ENCODE measurements at regions not wholly inside any gene's neighbourhood (a gene's known extent, or its start where the extent isn't known, plus 50 kb on each side); places are given as distances from the start of the nearest gene placed in this dataset.
"Not testable (repeated sequence)": the region's sequence is repeated elsewhere in the genome, so short reads cannot be mapped to it uniquely, and the experiment has no call there.

DNA sequence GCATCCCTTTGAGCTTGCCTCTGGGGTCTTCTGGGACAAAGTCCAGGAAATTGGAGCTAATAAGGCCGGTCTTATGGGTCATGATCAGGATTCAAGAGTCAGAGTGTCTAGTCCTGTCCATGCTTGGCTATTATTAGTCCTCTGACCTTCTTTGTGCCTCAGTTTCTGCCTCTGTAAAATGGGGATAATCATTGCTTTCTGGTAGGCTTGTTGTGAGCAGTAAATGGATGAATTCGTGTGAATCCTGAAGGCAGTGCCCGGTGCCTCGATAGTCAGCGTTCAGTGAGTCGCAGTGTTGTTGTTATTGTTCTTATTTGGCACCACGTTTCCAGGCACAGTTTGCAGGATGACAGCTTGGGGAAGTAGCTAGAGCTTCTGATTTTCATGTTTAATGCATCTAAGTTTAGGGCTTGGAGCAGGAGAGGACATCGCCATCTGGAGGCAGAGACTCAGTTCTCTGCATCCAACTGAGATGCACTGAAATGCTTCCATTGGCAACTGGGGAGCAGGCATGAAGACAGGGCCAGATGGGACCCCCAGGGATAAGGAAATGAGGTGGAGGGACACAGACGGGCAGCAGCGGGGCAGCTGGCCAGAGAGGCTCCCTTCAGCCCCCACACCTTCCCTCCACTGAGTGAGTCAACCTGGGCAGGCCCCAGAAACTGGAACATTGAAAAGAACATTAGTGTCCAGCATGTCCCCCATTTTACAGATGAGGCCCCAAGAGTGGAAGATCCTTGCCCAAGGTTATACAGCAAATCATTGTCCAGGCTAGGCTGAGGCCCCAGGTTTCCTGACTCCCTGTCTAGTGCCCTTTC, 160.3 kb downstream of the PTPRU start:
- no peak for DNase-seq

DNA sequence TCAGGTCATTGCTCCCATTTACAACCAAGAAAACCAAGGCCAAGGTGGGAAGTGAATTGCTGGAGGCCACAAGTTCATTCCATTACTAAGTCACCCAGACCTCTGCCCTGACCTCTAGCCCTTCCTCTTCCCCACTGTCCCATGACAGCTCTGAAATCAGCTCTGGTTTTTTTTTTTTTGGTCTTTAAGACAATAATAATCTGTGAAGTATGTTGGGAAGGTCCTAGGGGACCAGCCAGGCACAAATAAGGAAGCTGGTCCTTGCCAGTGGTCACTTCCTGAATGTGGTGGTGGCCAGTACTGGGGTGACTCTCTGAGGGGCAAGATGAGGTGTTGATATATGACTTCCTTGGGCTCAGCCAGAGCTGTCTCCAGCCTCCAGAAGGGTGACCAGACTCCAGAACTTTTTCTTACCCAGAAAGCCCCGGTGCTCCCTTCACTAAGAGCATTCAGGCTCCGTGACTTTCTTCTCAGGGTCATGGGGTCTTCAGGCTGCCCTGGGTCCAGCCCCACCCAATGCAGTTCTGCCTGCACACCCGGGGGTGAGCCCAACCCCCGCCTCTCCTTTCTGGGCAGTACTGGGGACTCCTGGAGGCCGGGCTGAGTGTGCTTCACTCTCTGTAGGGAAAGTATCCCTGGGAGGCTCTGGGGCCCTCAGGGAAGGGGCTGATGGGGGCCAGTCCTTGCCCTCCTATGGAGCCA, 159.6 kb downstream of the PTPRU start:
- no peak for DNase-seq

DNA sequence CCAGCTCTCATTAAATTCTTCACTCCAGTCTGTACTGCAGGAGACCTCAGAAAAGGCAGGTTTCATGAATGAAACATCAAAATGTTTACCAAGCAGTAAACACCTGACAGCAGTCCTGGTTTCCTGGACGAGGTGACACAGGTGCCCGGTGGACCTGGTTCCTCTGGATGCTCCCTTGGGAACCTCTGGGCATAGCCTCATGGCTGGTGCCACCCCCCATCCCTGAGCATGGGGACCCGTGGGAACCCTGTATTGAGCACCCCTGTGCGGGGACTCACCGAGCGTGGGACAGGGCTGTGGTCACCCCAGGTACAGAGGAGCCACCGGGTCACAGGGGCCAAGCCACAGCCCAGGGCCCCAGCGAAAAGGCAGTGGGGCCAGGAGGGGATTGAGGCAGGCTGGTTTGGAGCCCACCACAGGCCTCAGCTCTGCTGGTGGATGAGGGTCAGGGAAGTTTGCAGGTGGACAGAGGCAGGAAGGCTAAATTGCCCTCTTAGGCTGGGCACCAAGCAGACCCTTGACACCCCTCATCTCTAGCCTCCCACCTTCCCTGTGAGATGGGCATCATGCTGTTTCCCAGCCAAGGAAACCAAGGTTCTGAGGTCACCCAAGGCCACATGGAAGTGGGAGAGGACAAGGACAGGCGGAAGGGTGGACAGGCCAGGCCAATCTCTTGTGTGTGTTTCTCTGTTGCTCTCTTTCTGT, 158.4 kb downstream of the PTPRU start:
- no peak for DNase-seq

DNA sequence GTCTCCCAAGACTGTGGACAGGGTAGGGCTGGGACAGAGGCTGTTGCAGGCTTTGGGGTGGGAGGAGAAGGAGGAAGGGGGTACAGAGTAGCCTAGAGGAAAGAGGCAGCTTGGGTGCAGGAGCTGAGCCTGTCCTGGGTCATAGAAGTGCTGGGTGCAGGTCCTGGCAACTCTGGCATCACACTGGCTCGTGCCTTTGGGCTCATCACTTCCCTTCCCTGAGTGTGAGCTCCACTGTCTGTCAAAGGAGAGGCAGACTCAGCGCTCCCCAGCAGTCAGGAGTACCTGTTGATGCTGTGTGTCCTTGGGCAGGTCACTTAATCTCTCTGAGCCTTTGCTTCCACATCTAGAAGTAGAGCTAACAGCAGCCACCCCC, 157.1 kb downstream of the PTPRU start:
- DNase-seq: no peak

DNA sequence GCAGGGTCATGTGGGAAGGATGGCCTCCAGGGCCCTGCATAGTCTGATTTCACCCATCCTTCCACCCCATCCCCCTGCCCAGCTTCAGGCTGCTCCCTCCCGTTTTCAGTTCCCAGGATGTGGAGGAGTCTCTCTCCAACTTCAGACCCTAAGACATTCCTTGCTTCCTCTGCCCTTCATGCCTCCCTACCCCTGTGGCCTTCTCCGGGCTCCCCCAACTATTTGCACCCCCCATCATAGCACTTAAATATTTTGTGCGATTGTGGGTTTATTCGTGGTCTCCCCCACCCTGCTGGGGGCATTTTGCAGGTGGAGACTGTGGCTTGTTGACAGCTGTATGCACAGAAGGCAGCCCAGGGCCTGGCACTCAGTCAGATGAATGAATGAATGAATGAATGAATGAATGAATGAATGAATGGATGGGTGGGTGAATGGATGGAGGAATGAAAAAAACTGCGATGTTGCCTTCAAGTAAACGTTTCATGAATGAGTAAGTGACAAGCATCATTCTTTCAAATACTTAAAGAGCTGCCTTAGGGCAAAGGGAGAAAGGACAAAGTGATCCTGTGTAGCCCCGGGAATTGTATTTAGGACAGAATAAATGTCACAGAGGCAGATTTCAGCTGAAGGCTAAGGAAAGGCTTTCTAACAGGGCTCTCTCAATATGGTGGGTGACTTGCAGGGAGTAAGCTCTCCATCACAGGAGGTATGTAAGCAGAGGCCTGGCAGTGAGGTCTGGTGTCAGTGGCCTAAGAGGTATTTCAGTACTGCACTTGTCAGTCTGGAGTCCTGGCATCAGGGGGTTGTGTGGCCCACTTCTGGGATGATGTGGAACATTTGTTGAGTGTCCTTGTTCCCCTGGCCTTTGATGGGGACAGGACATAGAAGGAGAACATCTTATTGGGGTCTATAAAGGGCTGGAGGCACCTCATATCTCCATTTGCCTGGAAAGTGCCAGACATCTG, 156.4 kb downstream of the PTPRU start:
- no peak for DNase-seq

DNA sequence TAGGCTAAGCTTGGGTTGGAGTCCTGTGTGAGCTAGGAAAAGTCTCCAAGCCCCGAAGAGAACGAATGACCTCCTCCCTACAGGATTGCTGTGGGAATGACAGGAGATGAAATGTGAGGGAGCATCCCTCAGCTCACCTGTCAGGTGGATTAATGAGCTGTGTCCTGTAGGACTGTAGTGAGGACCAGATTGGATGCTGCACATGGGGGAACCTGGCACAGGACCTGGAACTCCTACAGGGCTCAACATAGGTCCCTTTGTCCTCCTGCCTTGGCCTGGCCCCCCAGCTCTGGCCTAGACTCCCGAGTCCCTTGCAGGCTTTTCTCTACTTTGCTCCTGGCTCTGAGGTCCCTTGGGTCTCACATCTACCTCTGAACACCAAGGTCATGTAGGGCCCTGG, 155.7 kb downstream of the PTPRU start:
- DNase-seq: no peak

DNA sequence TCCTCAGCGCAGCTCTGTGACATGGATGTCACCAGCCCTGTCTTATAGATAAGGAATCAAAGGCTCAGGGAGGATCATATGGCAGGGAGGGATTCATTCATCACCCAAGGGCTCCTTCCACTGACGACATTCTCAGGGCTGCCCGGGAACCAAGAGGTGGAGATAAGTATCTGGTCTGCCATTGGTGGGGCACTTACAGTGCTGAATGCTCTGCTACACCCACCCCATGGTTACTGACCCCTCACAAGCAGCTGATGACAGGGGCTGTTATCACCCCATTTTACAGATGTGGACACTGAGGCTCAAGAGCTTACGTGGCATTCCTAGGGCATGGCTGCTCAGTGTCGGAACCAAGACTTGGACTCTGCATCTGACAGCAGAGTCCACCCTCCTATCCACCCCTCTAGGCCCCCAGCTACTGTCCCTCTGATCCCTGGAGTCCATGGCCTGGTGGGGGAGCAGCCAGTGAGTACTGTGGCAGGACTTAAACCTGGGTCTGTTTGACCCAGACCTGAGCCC, 155.1 kb downstream of the PTPRU start:
- no peak for DNase-seq

DNA sequence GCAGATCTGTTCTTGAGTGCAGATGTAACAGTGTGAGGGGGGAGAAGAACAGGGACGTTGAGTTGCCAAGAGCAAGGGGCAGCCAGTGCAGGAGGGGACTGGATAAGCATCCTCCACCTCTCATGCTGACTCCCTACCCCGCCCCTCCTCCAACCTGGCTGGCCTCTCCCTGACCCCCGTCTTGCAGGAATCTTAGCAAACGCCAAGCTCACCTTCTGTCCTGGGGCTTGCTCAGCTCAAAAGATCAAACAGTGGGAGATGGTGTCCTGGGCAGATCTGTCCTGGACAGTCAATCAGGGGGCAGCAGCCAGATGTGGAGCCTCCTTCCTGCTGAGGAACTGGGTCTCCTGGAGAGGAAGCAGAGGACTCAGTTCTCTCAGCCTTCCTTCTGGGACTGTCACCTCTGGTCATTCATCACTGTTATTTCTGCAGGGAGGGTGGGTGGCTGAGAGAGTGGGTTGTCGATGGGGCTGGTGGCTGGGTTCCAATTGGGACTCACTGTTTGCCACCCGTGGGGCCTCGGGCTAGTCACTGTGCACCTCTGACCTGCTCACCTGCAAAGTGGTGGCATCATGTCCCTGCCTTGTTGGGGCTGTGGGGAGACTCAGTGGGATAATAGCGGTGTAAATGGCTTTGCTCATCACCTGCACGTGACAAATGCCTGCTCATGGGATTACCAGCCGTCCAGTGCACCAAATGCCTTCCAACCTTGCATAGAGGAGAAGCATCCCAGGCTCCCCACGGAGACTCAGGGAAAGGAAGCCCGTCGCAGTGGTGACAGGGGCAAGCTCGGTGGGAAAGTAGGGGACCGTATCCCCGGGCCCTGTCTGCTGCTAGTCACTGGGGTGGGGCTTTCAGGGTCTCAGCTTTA, 154.4 kb downstream of the PTPRU start:
- no peak for DNase-seq

DNA sequence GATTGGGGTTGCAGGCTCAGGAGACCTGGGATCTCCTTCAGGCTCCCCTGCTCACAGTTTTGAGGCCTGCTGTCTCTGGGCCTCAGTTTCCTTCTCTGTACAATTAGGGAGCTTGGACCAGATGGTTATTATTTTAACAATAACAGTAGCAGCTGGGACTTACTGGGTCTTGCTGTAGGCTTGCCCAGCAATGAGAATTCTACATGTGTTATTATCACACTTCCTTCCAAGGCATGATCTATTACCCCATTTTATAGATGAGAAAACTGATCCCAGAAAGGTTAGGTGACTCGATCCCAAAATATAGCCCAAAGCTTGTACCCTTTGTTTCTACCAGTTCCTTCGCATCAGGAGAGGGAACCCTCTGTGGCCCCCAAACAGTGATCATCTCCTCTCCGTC, 153.8 kb downstream of the PTPRU start:
- DNase-seq: no peak

DNA sequence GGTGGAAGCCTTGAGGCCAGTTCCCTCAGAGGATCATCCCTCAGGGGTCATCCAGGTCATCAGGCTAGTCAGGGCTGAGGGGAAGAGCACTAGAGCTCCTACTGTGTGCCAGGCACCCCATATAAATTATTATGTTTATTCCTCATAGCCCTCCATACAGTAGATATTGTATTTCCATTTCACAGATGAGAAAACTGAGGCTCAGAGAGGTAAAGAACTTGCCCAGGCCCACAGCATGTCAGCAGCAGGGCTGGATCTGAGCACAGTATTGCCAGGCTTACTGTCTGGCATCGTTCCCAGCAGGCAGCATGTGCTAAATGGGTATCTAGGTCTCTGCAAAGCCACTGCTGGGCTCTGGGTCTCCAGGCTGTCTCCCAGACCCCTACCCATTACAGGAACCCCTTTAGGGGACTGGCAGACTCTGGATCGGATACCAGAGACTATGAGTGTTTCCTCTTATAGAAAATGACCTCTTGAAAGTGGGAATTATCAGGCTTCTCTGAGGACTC, 153.3 kb downstream of the PTPRU start:
- no peak for DNase-seq

DNA sequence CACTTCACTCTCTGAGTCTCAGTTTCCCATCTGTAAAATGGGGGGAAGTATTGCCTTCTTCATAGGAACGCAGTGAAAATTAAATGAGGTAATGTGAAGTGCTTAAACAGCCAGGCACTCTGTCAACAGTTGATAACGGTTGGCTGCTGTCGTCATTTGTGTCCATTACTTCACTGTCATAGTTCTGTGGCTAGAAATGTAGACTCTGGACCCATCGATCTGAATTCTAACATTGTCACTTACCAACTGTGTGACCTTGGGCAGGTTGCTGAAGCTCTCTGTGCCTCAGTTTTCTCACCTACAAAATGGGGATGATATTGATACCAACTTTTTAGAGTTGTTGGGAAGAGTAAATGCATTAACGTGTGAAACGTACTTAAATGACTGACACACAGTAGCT, 152.6 kb downstream of the PTPRU start:
- DNase-seq: no peak

DNA sequence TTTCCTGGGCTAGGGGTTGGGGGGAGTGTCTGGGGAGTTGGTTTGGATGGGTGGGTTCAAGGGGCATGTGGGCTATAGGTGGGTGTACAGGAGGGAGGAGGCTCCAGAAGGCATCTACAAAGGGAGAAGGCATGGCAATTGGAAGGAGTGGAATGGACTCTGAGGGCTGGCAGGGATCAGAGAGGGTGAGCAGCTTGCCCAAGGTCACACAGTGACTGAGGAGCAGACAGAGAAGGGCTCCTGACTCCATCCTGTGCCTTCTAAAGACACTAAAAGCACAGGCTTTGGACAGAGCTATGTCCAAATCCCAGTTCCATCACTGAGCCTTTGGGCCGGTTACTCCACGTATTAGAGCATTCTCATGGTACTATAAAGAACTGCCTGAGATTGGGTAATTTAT, 151.8 kb downstream of the PTPRU start:
- no peak for DNase-seq

DNA sequence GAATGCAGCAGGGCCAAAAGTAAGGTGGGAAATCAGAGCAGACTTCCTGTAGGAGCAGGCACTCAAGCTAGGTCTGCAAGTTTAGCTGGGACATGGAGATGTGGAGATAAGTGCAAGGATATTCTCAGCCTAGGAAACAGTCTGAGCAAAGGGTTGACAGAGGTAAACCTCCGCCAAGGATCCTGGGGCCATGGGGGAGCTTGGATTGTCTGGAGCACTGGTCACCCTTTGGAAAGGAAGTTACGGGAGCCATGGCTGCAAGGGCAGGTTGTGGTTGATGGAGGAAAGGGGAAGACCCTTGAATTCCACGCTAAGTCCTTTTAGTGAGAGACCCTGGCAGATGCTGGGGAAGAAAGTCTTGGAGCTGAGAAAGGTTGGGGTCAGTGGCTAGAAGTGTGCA, 150.9 kb downstream of the PTPRU start:
- no peak for DNase-seq

DNA sequence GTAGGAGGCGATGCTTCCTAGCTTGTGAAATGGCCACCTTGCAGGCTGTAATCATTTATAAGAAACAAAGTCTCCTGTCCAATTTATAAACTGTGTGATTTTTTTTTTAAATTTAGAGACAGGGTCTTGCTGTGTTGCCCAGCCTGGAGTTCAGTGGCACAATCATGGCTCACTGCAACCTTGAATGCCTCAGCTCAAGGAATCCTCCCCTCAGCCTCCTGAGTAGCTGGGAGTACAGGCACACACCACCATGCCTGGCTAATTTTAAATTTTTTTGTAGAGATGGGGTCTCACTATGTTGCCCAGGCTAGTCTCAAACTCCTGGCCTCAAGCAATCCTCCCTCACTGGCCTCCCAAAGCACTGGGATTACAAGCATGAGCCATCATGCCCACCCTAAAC, 150.1 kb downstream of the PTPRU start:
- not testable (repeated sequence) for DNase-seq

DNA sequence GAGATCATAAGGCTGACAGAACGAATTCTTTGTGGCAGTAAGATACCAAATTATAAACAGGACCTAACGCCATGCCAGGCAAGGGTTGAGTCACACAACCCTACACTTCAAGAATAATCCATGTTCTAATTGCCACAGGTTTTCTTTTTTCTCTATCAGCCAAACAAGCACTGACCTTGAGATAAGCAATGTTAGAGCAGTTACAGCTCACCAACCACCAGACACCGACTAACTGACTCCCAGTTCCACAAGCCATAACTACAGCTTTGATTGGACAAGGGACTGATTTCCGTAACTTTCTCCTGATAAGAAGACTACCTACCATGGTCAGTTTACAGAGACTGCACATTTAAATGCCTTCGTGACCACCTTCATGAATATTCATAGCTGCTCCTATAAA, 149.6 kb downstream of the PTPRU start:
- no peak for DNase-seq

DNA sequence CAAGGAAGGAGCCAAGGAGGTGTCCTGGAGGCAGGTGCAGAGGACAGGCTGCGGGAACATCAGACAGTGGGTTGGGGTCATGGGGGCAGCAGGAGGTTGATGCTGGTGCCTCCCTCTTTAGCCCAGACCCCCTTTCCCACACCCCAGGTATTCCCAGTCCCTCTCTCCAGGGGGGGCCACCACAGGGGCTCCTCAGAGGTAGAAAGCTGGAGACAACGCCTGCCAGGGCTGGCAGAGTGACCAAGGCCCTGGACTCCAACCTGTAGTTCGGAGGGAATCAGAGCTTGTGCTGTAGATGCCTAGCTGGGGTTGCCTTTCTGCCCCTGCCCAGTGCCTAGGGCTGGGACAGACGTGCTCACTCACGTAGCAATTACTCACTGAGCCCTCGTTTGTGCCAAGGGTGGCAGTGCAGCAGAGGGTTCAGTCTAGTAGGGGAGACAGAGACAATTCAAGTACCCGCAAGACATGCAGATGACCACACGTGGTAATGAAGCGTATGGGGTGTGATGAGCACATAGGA, 148.2 kb downstream of the PTPRU start:
- no peak for DNase-seq

DNA sequence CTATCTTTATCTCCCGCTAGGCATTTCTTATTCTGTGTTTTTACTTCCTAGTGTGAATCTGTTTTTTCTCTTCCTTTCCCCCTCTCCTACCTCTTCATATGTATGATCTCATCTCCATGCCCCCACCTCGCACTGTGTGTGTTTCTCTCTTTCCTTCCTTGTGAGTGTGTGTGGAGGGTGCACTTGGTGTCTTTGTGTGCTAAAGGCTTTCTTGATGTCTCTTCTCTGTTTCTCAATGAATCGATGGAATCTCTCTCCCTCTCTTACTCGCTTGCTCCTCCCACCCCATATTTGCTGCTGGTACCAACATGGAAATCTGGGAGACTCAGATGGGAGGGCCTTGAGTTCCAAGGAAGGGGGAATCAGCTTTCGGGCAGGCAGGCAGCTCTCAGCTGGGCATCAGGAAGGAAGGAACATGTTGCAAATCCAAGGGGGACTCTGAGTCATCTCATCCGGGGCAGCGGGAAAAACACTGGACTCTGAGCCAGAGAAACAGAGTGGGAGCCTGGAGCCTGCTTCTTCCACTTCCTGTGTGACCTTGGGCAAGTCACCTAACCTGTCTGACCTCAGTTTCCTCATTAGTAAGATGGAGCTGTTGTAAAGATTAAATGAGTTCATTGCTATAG, 147.5 kb downstream of the PTPRU start:
- no peak for DNase-seq

DNA sequence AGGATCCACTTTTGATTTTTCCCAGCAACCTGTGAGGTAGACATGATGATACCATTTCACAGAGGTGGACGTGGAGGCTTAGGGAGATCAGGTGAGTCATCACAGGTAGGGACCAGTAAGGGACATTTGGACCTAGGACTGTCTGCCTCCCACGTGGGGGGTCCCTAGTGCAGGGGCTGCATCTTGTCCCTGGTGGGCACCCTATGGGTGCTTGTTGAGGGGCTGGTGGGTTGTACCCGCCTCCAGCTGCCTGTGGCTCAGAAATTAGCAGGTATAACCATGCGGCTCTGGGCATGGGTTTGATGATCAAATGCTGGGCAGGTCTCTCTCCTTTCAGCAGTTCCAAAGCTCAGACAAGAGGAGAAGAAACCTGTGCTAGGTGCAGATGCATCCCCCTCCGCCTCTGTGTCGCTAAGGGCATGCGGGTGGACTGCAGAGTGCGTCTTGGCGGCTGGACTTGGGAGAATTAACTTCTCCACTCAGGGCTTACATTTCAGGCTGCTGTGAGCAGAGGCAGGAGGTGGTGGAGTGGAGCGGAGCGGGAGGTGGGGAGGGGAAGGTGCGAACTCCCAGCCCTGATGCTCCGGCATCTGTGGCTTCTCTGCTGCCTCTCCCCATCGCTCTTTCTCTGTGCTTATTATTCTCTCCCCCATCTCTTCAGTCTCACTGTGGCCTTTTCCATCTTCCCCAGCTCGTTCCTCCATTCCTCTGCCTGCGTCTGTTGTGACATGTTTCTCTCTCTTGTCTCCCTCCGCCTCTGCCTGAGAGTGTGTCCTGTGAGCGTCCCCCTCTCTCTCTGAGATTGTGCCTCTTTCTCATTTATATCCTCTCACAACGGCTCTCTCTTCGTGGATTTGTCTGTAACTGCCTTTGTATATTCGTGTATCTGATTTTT, 146.8 kb downstream of the PTPRU start:
- no peak for DNase-seq

DNA sequence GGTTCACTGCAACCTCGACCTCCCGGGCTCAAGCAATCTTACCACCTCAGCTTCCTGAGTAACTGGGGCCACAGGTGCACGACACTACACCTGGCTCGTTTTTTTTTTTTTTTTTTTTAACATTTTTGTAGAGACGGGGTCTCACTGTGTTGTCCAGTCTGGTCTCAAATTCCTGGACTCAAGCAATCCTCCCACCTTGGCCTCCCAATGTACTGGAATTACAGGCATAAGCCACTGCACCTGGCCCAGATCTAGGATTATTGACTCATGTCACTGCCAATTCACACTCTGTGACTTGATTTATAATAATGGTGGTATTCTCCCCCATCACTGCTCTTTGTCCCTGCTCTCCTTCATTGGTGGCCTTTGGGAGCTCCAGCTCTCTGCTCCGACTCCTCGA, 145.1 kb downstream of the PTPRU start:
- no peak for DNase-seq

DNA sequence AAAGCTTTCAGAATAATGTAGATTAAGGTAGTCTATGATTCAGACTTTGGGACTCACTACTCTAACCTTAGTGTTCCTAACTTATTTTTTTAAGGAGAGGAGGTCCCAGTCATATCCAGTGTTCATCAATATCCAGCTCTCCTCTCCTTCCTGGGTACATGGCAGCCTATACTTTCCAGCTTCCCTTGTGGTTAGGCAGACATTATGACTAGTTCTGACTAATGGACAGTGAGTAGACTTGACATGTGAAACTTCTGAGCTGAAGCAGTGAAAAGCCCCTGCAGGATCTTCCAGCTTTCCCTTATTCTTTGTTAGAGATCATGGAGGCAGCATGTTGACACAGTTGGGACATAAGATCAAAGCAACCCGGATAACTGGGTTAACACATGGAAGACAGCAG, 144.2 kb downstream of the PTPRU start:
- no peak for DNase-seq
